Smooth muscle cell (in vitro differentiated cells): ENCODE measurements at regions not wholly inside any gene's neighbourhood (a gene's known extent, or its start where the extent isn't known, plus 50 kb on each side); places are given as distances from the start of the nearest gene placed in this dataset.

Source experiments
- DNase-seq: peaks from one replicate; lab custom pipeline; 2025; ENCODE audit not compliant: unreplicated experiment; lab: John Stamatoyannopoulos, UW
- H2AFZ ChIP-seq: fragments of 200-600 bp; sonication (generic); 2 replicates; pipeline ENCODE4 v1.6.0; 2016; ENCODE audit warnings: antibody characterized with exemption, low read depth, mild to moderate bottlenecking
- H3F3A ChIP-seq: fragments of 200-600 bp; sonication (generic); 2 replicates; pipeline ENCODE4 v1.6.0; 2017; ENCODE audit warnings: antibody characterized with exemption, low read depth
- H3K27ac ChIP-seq: fragments of 200-600 bp; sonication (generic); 2 replicates; pipeline ENCODE4 v1.5.1; 2016; ENCODE audit warnings: low read depth, mild to moderate bottlenecking
- H3K27me3 ChIP-seq: fragments of 200-600 bp; sonication (generic); 2 replicates; pipeline ENCODE4 v1.6.1; 2016; ENCODE audit warnings: low read depth, mild to moderate bottlenecking
- H3K36me3 ChIP-seq: fragments of 200-600 bp; sonication (generic); 2 replicates; pipeline ENCODE4 v1.5.1; 2016; ENCODE audit warnings: low read depth
- H3K4me1 ChIP-seq: fragments of 200-600 bp; sonication (generic); 2 replicates; pipeline ENCODE4 v1.5.1; 2016; ENCODE audit warnings: low read depth
- H3K4me2 ChIP-seq: fragments of 200-600 bp; sonication (generic); 2 replicates; pipeline ENCODE4 v1.6.0; 2016; ENCODE audit warnings: mild to moderate bottlenecking
- H3K4me3 ChIP-seq: fragments of 200-600 bp; sonication (generic); 2 replicates; pipeline ENCODE4 v1.5.1; 2016; ENCODE audit warnings: mild to moderate bottlenecking
- H3K79me2 ChIP-seq: fragments of 200-600 bp; sonication (generic); 2 replicates; pipeline ENCODE4 v1.6.0; 2016; ENCODE audit warnings: low read depth, mild to moderate bottlenecking
- H3K9ac ChIP-seq: fragments of 200-600 bp; sonication (generic); 2 replicates; pipeline ENCODE4 v1.6.0; 2016; ENCODE audit warnings: low read depth
- H3K9me3 ChIP-seq: fragments of 200-600 bp; sonication (generic); replicated peaks from 2 replicates; pipeline ENCODE4 v1.5.1; 2016; ENCODE audit warnings: low read depth
- H4K20me1 ChIP-seq: fragments of 200-600 bp; sonication (generic); 2 replicates; pipeline ENCODE4 v1.6.0; 2016; ENCODE audit warnings: low read depth
- CTCF ChIP-seq: fragments of 200-600 bp; sonication (generic); IDR thresholded peaks from 2 replicates; pipeline ENCODE4 v1.5.1; 2017; ENCODE audit warnings: borderline replicate concordance, mild to moderate bottlenecking, antibody characterized with exemption; ENCODE audit not compliant: insufficient read depth, poor library complexity, severe bottlenecking
- WGBS: methylation state at CpG from one replicate; pipeline ENCODE4 v1.1.7; 2016; ENCODE audit warnings: low lambda C conversion rate; 5-methylcytosine and 5-hydroxymethylcytosine counted together

GRCh38 chr14:41298328-41298690 is 308.4 kb upstream of the LRFN5 start:
- H3K79me2 ChIP-seq, result no peaks in the 10 kb centered on the region
- H3K27ac ChIP-seq, result peak overlapping the region; percentile 74
- H2AFZ ChIP-seq, result peak overlapping the region; percentile 64
- TF ChIP-seq CTCF, result no peak
- no peaks in the 10 kb centered on the region for H3K9me3 ChIP-seq
- H3K27me3 ChIP-seq, result no peaks in the 10 kb centered on the region
- H3K4me3 ChIP-seq, result peak overlapping the region; percentile 27
- H4K20me1 ChIP-seq, result no peaks in the 10 kb centered on the region
- H3F3A ChIP-seq, result no peaks in the 10 kb centered on the region
- peak overlapping the region; percentile 56 for H3K9ac ChIP-seq
- H3K4me1 ChIP-seq, result no peaks in the 10 kb centered on the region
- H3K4me2 ChIP-seq, result peak overlapping the region; percentile 80
- WGBS, result 7% methylated on average over 2 of the region's 2 CpGs
- no peaks in the 10 kb centered on the region for H3K36me3 ChIP-seq
- no peak for DNase-seq

GRCh38 chr14:41297576-41298327 is 308.9 kb upstream of the LRFN5 start:
- Histone ChIP-seq H3K4me1 (no peaks in the 10 kb centered on the region), H3F3A (no peaks in the 10 kb centered on the region), H2AFZ (peak overlapping the region; percentile 64), H3K9me3 (no peaks in the 10 kb centered on the region), H3K9ac (peak overlapping the region; percentile 56), H3K36me3 (no peaks in the 10 kb centered on the region), H3K27me3 (no peaks in the 10 kb centered on the region), H4K20me1 (no peaks in the 10 kb centered on the region), H3K4me2 (peak overlapping the region; percentile 80), H3K4me3 (peak overlapping the region; percentile 27), H3K79me2 (no peaks in the 10 kb centered on the region), H3K27ac (peak overlapping the region; percentile 74)
- 32% methylated on average over 5 of the region's 5 CpGs for WGBS
- no peak for DNase-seq
- TF ChIP-seq CTCF, result no peak

GRCh38 chr14:41295734-41296133 is 310.9 kb upstream of the LRFN5 start:
- Histone ChIP-seq H3K4me1 (no peaks in the 10 kb centered on the region), H4K20me1 (no peaks in the 10 kb centered on the region), H3K4me3 (no peak overlapping the region), H3K27me3 (no peaks in the 10 kb centered on the region), H3K4me2 (no peak overlapping the region), H3K9me3 (no peaks in the 10 kb centered on the region), H3F3A (no peaks in the 10 kb centered on the region), H3K36me3 (no peaks in the 10 kb centered on the region), H3K27ac (no peak overlapping the region), H2AFZ (no peak overlapping the region), H3K79me2 (no peaks in the 10 kb centered on the region), H3K9ac (no peak overlapping the region)
- no peak for TF ChIP-seq CTCF
- WGBS, result 98% methylated on average over 3 of the region's 3 CpGs
- no peak for DNase-seq

- TF ChIP-seq CTCF, result no peak
- Histone ChIP-seq H4K20me1 (no peaks in the 10 kb centered on the region), H3F3A (no peaks in the 10 kb centered on the region), H3K9ac (no peak overlapping the region), H3K9me3 (no peaks in the 10 kb centered on the region), H3K79me2 (no peaks in the 10 kb centered on the region), H2AFZ (no peak overlapping the region), H3K4me1 (no peaks in the 10 kb centered on the region), H3K4me3 (no peak overlapping the region), H3K36me3 (no peaks in the 10 kb centered on the region), H3K27me3 (no peaks in the 10 kb centered on the region), H3K4me2 (no peak overlapping the region), H3K27ac (no peak overlapping the region)
- DNase-seq, result no peak
- 85% methylated on average over 5 of the region's 5 CpGs for WGBS
These were observed 317.7 kb upstream of the LRFN5 start for GRCh38 chr14:41289025-41289424.
